ENCODE measurements at regions not wholly inside any gene's neighbourhood (a gene's known extent, or its start where the extent isn't known, plus 50 kb on each side); places are given as distances from the start of the nearest gene placed in this dataset.

DNA sequence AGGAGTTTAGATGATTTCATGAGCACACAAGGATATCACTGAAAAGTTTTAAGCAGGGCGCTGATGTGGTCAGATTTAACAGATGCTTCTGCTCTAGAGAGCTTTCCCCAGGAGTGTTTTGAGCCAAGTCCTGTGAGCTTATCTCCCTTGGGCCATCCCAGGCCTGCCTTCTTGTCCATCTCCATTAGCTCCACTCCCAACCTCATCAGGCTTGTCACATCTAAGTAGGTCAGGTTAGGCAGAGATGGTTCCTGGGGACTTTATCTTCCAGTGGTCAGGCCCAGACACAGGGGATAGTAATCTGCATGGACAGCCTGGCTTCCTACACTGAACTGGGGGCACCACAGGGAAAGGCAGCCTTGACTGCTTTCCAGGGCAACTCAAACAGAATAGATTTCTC, 145.4 kb upstream of the SRRM4 start:
- no peak for DNase-seq (ENCODE audit: low read depth)
- no peak overlapping the region for H3K4me3 ChIP-seq (ENCODE audit: low read depth, low read length)
- TF ChIP-seq, protein P1, sequence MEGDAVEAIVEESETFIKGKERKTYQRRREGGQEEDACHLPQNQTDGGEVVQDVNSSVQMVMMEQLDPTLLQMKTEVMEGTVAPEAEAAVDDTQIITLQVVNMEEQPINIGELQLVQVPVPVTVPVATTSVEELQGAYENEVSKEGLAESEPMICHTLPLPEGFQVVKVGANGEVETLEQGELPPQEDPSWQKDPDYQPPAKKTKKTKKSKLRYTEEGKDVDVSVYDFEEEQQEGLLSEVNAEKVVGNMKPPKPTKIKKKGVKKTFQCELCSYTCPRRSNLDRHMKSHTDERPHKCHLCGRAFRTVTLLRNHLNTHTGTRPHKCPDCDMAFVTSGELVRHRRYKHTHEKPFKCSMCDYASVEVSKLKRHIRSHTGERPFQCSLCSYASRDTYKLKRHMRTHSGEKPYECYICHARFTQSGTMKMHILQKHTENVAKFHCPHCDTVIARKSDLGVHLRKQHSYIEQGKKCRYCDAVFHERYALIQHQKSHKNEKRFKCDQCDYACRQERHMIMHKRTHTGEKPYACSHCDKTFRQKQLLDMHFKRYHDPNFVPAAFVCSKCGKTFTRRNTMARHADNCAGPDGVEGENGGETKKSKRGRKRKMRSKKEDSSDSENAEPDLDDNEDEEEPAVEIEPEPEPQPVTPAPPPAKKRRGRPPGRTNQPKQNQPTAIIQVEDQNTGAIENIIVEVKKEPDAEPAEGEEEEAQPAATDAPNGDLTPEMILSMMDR (IDR thresholded peaks at IDR 0.05; ENCODE audit: insufficient read depth, low read depth, low read length): no peak

DNA sequence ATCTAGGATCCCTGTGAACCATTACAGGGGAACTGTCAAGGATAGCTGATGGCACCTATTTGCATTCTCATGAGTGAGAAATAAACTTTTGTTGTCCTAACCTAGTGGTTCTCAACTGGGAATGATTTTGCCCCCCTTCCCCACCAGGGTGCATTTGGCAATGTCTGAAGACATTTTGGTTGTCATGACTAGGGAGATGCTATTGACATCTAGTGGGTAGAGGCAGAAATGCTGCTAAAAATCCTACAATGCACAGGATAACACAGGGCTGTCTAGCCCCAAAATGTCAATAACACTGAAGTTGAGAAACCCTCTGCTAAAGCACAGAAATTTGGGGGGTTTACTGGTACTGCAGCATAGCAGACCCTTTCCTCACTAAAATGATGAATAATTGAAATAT, 140.9 kb upstream of the SRRM4 start:
- TF ChIP-seq, protein P1 (IDR thresholded peaks at IDR 0.05; ENCODE audit: insufficient read depth, low read depth, low read length): no peak
- H3K4me3 ChIP-seq (ENCODE audit: low read depth, low read length): no peak overlapping the region
- no peak for DNase-seq (ENCODE audit: low read depth)

DNA sequence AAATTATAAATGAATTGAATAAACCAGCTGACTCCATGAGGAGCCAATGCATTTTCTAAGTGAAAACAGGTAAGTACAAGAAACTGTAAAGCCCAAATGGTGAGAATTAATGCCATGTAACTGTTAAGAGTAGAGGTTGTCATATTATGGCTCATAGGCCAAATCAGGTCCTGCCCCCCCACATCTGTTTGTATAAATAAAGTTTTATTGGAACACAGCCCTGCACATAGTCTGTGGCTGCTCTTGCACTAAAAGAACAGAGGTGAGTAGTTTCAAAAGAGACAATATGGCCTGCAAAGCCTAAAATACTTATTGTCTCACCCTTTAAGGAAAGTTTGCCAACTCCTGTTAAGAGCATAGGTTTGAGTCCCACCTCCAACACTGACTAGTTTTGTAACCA, 140.5 kb upstream of the SRRM4 start:
- no peak for DNase-seq (ENCODE audit: low read depth)
- TF ChIP-seq, protein P1 (IDR thresholded peaks at IDR 0.05; ENCODE audit: insufficient read depth, low read depth, low read length): no peak
- no peak overlapping the region for H3K4me3 ChIP-seq (ENCODE audit: low read depth, low read length)

DNA sequence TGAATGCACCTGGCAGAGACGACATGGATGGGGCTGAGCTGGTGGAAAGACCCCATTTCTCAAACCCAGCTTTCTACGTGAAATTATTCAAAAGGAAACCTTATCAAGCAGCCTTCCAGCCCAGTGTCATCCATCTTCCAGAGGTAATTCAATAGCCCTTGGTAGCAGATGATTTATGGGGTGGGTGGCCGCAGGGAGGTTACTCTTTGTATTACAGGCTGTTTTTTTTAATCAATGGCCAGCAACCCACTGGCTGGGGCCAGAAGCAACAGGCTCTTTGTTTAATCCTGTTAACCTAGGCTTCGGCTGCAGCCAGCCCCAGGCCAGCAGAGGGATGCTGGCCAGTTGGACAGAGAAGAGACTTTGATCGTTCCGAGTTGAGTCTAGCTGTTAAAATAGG, 139.8 kb upstream of the SRRM4 start:
- H3K4me3 ChIP-seq (ENCODE audit: low read depth, low read length): no peak overlapping the region
- no peak for DNase-seq (ENCODE audit: low read depth)
- TF ChIP-seq, protein P1 (IDR thresholded peaks at IDR 0.05; ENCODE audit: insufficient read depth, low read depth, low read length): no peak

DNA sequence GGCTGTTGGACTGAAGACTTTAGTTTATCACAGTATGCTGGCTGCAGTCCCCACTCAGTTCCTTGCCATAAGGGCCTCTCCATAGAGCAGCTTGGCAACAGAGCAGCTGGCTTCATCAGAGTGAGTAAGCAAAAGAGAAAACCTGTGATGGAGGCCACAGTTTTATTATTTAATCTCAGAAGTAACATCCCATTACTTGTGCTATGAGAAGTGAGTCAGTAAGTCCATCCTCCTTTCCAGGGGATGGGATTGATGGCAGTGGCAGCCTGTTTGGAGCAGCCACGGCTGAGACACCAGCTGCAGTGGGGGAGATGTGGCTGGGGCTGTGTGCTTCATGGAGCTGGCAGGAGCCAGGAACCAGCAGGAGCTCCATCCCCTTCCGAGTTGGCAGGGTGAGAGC, 138.5 kb upstream of the SRRM4 start:
- no peak for DNase-seq (ENCODE audit: low read depth)
- TF ChIP-seq, protein P1 (IDR thresholded peaks at IDR 0.05; ENCODE audit: insufficient read depth, low read depth, low read length): no peak
- no peak overlapping the region for H3K4me3 ChIP-seq (ENCODE audit: low read depth, low read length)

DNA sequence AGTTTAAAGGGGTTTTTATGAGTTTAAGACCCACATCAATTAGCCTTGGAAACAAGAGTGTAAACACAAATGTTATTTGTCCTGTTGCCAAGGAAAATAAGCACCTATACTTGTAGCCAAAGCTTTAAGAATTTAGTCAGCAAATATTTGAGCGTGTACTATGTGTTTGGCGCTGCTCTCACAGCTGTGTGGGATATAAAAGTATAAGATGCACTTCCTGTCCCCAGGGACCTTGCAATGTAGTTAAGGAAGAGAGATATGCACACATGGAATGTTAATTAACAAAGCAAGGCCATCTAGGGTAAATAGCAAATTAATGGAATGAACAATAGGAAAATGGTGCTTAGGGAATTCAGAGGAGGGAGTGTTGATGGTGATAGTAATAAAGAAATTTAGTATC, 134.9 kb upstream of the SRRM4 start:
- TF ChIP-seq, protein P1 (IDR thresholded peaks at IDR 0.05; ENCODE audit: insufficient read depth, low read depth, low read length): no peak
- no peak for DNase-seq (ENCODE audit: low read depth)
- H3K4me3 ChIP-seq (ENCODE audit: low read depth, low read length): no peak overlapping the region

DNA sequence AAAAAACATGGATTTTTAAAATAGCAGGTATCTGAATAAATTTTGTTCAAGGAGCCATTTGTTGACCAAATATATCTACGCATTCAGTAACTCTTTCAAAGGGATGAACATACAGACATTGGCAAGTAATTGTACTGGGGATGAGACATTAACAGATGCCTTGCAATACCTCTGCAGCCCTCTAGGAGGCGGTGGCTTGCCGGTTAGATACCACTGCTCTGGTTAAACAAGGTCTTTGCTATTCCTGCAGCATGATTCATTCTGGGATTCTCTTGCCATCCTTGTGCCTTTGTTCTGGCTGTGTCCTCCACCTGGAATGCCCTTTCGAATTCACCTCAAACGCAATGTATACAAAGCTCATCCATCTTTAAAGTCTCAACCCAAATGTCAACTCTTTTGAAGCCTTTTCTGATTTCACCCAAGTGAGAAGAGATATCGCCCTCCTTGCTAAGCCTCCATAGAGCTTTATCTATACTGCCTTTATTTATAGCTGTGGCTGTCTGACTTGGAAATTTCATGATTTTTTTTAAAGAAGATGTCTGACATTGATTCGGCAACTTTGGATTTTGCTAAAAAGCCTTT, 131.0 kb upstream of the SRRM4 start:
- H3K4me3 ChIP-seq (ENCODE audit: low read depth, low read length): no peak overlapping the region
- TF ChIP-seq, protein P1 (IDR thresholded peaks at IDR 0.05; ENCODE audit: insufficient read depth, low read depth, low read length): peak; percentile 22
- DNase-seq (ENCODE audit: low read depth): no peak

Measured in fibroblast of villous mesenchyme (primary cell).